ENCODE measurements at regions not wholly inside any gene's neighbourhood (a gene's known extent, or its start where the extent isn't known, plus 50 kb on each side); places are given as distances from the start of the nearest gene placed in this dataset.

DNA sequence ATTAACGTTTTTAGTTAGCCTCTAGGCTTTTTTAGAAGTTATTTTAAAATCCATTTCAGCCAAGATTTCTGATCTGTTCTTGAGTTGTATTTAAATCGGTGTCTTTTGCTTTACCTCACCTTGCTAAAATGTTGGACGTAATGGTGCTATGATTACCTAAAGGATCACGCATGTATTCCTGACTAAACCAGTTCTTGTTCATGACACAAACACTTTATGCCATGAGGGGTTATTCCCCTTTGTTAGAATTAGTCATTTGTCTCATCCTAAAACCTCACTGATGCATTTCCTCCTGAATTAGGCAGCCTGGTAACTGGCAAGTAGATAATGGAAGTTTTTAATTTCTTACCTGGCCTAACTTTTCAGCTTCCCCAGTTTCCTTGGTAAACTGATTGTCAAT lies 185.4 kb upstream of the TANK start:
- Histone ChIP-seq H3K4me3 (ENCODE audit: low read length) (no peak overlapping the region), H3K36me3 (ENCODE audit: control insufficient read depth, insufficient read depth, low read length) (no peaks in the 10 kb centered on the region)
- whole genome bisulfite sequencing (ENCODE audit: insufficient coverage, low lambda C conversion rate), result 67% methylated on average over 3 of the region's 4 CpGs

DNA sequence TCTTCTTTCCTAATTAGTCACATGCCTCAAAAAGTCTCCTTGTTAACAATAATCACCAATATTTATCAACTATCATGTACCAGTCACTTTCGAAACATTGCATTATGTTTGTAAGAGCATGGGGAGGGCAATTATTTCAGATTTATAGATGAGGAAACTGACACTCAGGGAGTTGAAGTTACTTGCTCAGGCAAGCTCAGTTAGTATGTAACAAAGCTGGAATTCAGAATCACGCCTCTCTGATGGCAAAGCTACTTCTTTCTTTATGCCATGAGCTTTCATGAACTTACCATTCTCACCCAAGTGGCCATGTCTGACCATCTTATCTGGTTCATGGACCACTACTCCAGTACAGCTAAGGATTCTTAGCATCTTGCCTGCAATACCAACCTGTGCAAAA lies 183.4 kb upstream of the TANK start:
- WGBS (ENCODE audit: insufficient coverage, low lambda C conversion rate), result no CpG with 5 or more reads among the region's 2 CpGs
- no peak for DNase-seq
- H3K4me3 ChIP-seq (ENCODE audit: low read length), result no peak overlapping the region
- H3K4me1 ChIP-seq (ENCODE audit: control insufficient read depth, insufficient read depth, low read length), result no peaks in the 10 kb centered on the region
- no peaks in the 10 kb centered on the region for H3K36me3 ChIP-seq (ENCODE audit: control insufficient read depth, insufficient read depth, low read length)
- no peaks in the 10 kb centered on the region for H3K9me3 ChIP-seq (ENCODE audit: control insufficient read depth, low read depth, low read length)
- H3K27ac ChIP-seq (ENCODE audit: low read length), result no peak overlapping the region
- H3K27me3 ChIP-seq (ENCODE audit: control insufficient read depth, insufficient read depth, low read length), result no peaks in the 10 kb centered on the region

More for the DNA sequence above, 185.4 kb upstream of the TANK start:
- no peak for DNase-seq
- H3K27me3 ChIP-seq (ENCODE audit: control insufficient read depth, insufficient read depth, low read length), result no peaks in the 10 kb centered on the region
- no peak overlapping the region for H3K27ac ChIP-seq (ENCODE audit: low read length)
- no peaks in the 10 kb centered on the region for H3K4me1 ChIP-seq (ENCODE audit: control insufficient read depth, insufficient read depth, low read length)
- no peaks in the 10 kb centered on the region for H3K9me3 ChIP-seq (ENCODE audit: control insufficient read depth, low read depth, low read length)

GRCh38 chr2:160977376-160977775 lies 182.9 kb upstream of the TANK start:
- 100% methylated on average over 1 of the region's 2 CpGs for WGBS (ENCODE audit: insufficient coverage, low lambda C conversion rate)
- Histone ChIP-seq H3K4me1 (ENCODE audit: control insufficient read depth, insufficient read depth, low read length) (no peaks in the 10 kb centered on the region), H3K9me3 (ENCODE audit: control insufficient read depth, low read depth, low read length) (no peaks in the 10 kb centered on the region), H3K27me3 (ENCODE audit: control insufficient read depth, insufficient read depth, low read length) (no peaks in the 10 kb centered on the region), H3K36me3 (ENCODE audit: control insufficient read depth, insufficient read depth, low read length) (no peaks in the 10 kb centered on the region), H3K4me3 (ENCODE audit: low read length) (no peak overlapping the region), H3K27ac (ENCODE audit: low read length) (no peak overlapping the region)
- DNase-seq, result no peak

DNA sequence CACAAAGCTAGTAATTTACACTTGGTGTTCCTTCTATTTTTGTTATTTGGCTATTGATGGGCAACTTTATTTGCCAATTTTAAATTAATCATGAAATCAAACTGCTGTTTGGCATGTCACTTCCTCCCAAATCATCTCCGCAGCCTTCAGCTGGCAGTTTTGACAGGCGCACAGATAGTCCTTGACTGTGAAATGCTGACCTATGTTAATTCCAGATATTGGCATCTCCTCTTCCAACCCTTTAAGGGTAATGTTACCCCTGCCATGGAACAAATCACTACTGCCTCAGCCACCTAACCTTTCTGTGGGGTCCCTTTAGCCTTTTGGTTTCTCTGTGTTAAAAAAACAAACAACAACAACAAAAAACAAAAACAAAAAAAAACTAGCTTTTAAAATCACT lies 182.4 kb upstream of the TANK start:
- Histone ChIP-seq H3K9me3 (ENCODE audit: control insufficient read depth, low read depth, low read length) (no peaks in the 10 kb centered on the region), H3K27ac (ENCODE audit: low read length) (no peak overlapping the region), H3K4me3 (ENCODE audit: low read length) (no peak overlapping the region), H3K36me3 (ENCODE audit: control insufficient read depth, insufficient read depth, low read length) (no peaks in the 10 kb centered on the region), H3K27me3 (ENCODE audit: control insufficient read depth, insufficient read depth, low read length) (no peaks in the 10 kb centered on the region), H3K4me1 (ENCODE audit: control insufficient read depth, insufficient read depth, low read length) (no peaks in the 10 kb centered on the region)
- no peak for DNase-seq
- no CpG with 5 or more reads among the region's 2 CpGs for WGBS (ENCODE audit: insufficient coverage, low lambda C conversion rate)

DNA sequence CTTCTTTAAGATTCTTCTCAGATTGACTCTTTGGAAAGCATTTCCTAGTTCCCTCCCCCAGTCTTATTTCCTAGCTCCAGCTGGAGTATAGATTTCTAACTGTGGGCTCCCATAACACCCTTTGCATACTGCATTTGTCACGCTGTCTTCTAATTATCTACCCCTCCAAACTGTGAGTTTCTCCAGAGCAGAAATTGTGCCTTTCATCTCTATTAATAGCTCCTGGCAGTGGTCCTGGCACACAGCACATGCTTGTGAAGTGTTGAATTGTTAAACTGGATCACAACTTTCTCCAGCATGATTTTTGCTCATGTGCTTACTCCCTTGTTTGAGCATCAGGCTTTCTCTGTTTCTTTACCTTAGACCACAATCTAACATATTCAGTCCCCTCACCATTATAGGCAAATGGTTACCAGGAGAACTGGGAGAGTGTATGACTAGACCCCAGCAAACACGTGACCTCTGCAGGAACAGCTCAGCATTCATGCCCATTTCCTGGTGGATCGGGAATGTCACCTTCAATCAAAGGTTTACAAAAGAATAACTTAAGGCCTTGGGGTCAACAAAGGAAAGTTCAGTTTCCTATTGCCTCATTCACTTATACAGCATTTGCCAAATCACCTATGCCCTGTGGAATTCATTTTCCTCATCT lies 175.7 kb upstream of the TANK start:
- Histone ChIP-seq H3K4me1 (ENCODE audit: control insufficient read depth, insufficient read depth, low read length) (no peaks in the 10 kb centered on the region), H3K9me3 (ENCODE audit: control insufficient read depth, low read depth, low read length) (no peaks in the 10 kb centered on the region), H3K27ac (ENCODE audit: low read length) (no peak overlapping the region), H3K27me3 (ENCODE audit: control insufficient read depth, insufficient read depth, low read length) (peaks cover 3% of the 10 kb centered on the region), H3K4me3 (ENCODE audit: low read length) (no peak overlapping the region), H3K36me3 (ENCODE audit: control insufficient read depth, insufficient read depth, low read length) (no peaks in the 10 kb centered on the region)
- no CpG with 5 or more reads among the region's 3 CpGs for WGBS (ENCODE audit: insufficient coverage, low lambda C conversion rate)
- no peak for DNase-seq

DNA sequence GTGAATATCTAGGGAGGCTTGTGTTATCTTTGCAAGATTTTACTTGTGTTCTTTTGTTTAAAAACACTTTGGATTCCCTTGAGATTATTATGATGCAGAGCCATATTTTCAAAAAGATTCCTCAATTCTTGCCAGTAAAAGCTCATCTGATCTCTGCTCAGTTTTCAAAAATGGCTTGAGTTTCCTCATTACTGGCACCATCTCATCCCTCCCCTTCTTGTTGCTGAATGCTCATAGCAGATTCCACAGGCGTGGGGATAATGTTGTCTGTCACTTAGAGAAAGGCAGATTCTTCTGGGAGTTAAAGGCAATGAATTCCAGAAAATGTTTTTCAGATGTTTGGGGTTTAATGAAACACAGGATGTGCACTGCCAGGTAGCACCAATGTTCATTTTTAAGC lies 170.4 kb upstream of the TANK start:
- WGBS (ENCODE audit: insufficient coverage, low lambda C conversion rate), result no CpG with 5 or more reads among the region's 1 CpG
- H3K9me3 ChIP-seq (ENCODE audit: control insufficient read depth, low read depth, low read length), result no peaks in the 10 kb centered on the region
- no peaks in the 10 kb centered on the region for H3K36me3 ChIP-seq (ENCODE audit: control insufficient read depth, insufficient read depth, low read length)
- H3K27ac ChIP-seq (ENCODE audit: low read length), result no peak overlapping the region
- H3K4me3 ChIP-seq (ENCODE audit: low read length), result no peak overlapping the region
- peaks cover 3% of the 10 kb centered on the region for H3K27me3 ChIP-seq (ENCODE audit: control insufficient read depth, insufficient read depth, low read length)
- H3K4me1 ChIP-seq (ENCODE audit: control insufficient read depth, insufficient read depth, low read length), result no peaks in the 10 kb centered on the region
- DNase-seq, result no peak

GRCh38 chr2:160993654-160994061 lies 166.6 kb upstream of the TANK start:
- no peaks in the 10 kb centered on the region for H3K4me1 ChIP-seq (ENCODE audit: control insufficient read depth, insufficient read depth, low read length)
- no peak for DNase-seq
- no peak overlapping the region for H3K27ac ChIP-seq (ENCODE audit: low read length)
- WGBS (ENCODE audit: insufficient coverage, low lambda C conversion rate), result 0% methylated on average over 3 of the region's 7 CpGs
- no peaks in the 10 kb centered on the region for H3K9me3 ChIP-seq (ENCODE audit: control insufficient read depth, low read depth, low read length)
- no peaks in the 10 kb centered on the region for H3K36me3 ChIP-seq (ENCODE audit: control insufficient read depth, insufficient read depth, low read length)
- H3K27me3 ChIP-seq (ENCODE audit: control insufficient read depth, insufficient read depth, low read length), result peaks cover 3% of the 10 kb centered on the region
- no peak overlapping the region for H3K4me3 ChIP-seq (ENCODE audit: low read length)

GRCh38 chr2:160994141-160995002 lies 165.9 kb upstream of the TANK start:
- peak; percentile 64 to 73 for DNase-seq
- H3K4me3 ChIP-seq (ENCODE audit: low read length), result no peak overlapping the region
- no peak overlapping the region for H3K27ac ChIP-seq (ENCODE audit: low read length)

GRCh38 chr2:160996584-160996983 lies 163.6 kb upstream of the TANK start:
- Histone ChIP-seq H3K4me3 (ENCODE audit: low read length) (no peak overlapping the region), H3K27me3 (ENCODE audit: control insufficient read depth, insufficient read depth, low read length) (no peaks in the 10 kb centered on the region), H3K27ac (ENCODE audit: low read length) (no peak overlapping the region), H3K9me3 (ENCODE audit: control insufficient read depth, low read depth, low read length) (no peaks in the 10 kb centered on the region), H3K36me3 (ENCODE audit: control insufficient read depth, insufficient read depth, low read length) (no peaks in the 10 kb centered on the region), H3K4me1 (ENCODE audit: control insufficient read depth, insufficient read depth, low read length) (no peaks in the 10 kb centered on the region)
- DNase-seq, result no peak
- WGBS (ENCODE audit: insufficient coverage, low lambda C conversion rate), result 100% methylated on average over 1 of the region's 1 CpG

More at GRCh38 chr2:160994141-160995002, 165.9 kb upstream of the TANK start:
- Histone ChIP-seq H3K4me1 (ENCODE audit: control insufficient read depth, insufficient read depth, low read length) (no peaks in the 10 kb centered on the region), H3K9me3 (ENCODE audit: control insufficient read depth, low read depth, low read length) (no peaks in the 10 kb centered on the region), H3K27me3 (ENCODE audit: control insufficient read depth, insufficient read depth, low read length) (no peaks in the 10 kb centered on the region), H3K36me3 (ENCODE audit: control insufficient read depth, insufficient read depth, low read length) (no peaks in the 10 kb centered on the region)
- 39% methylated on average over 3 of the region's 16 CpGs for WGBS (ENCODE audit: insufficient coverage, low lambda C conversion rate)

DNA sequence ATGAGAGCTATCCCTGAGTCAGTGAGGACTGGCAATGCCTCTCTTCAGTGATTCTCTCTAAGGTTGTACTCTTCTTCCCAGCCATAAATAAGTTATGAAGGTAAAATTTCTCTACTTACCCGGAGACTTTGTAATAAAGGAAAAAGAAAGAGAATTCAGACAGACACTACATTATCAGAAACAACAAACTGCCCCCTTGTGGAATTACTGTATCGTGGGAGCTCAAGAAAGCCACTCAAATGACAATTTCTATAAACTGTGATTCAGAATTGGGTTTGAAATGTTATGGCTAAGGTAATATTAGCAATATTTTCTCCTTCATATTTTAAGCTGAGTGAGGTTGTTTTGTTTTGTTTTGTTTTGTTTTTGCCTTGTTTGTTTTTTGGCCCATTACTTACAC lies 155.8 kb upstream of the TANK start:
- no CpG with 5 or more reads among the region's 2 CpGs for WGBS (ENCODE audit: insufficient coverage, low lambda C conversion rate)

More for the DNA sequence above, 155.8 kb upstream of the TANK start:
- Histone ChIP-seq H3K4me3 (ENCODE audit: low read length) (no peak overlapping the region), H3K27ac (ENCODE audit: low read length) (no peak overlapping the region), H3K9me3 (ENCODE audit: control insufficient read depth, low read depth, low read length) (no peaks in the 10 kb centered on the region), H3K27me3 (ENCODE audit: control insufficient read depth, insufficient read depth, low read length) (no peaks in the 10 kb centered on the region), H3K4me1 (ENCODE audit: control insufficient read depth, insufficient read depth, low read length) (no peaks in the 10 kb centered on the region), H3K36me3 (ENCODE audit: control insufficient read depth, insufficient read depth, low read length) (no peaks in the 10 kb centered on the region)
- no peak for DNase-seq

Data from large intestine (tissue), 3 donors.